HEK293 (cell line): ENCODE measurements at regions not wholly inside any gene's neighbourhood (a gene's known extent, or its start where the extent isn't known, plus 50 kb on each side); places are given as distances from the start of the nearest gene placed in this dataset.

Experiments used
- CTCF ChIA-PET: fragments of 350-600 bp; formaldehyde crosslinking; extraction: SDS; loops from one replicate; lab custom pipeline; 2021; ENCODE audit warnings: antibody characterized with exemption; lab: Yijun Ruan, JAX
- POLR2A ChIA-PET: fragments of 300-600 bp; formaldehyde crosslinking; extraction: SDS; loops from one replicate; lab custom pipeline; 2020; ENCODE audit warnings: antibody characterized with exemption, inconsistent platforms; lab: Yijun Ruan, JAX
- H3K27ac ChIP-seq: fragments of 200-500 bp; sonication (Bioruptor generic); 2 replicates; pipeline ENCODE4 v1.5.1; 2014; ENCODE audit warnings: low read depth, low read length, control low read depth, inconsistent platforms; ENCODE audit errors: extremely low read depth
- H3K36me3 ChIP-seq, 2 experiments: fragments of 200-500 bp in 1 of 2; sonication (Bioruptor generic) in 1 of 2; 1 replicate in 1 of 2; 2 replicates in 1 of 2; pipeline ENCODE4 v1.5.1; 2014 to 2017; ENCODE audit warnings: inconsistent platforms in 2 of 2, low read length in 2 of 2; ENCODE audit not compliant: control insufficient read depth in 2 of 2, insufficient read depth in 1 of 2
- H3K4me1 ChIP-seq: fragments of 200-500 bp; sonication (Bioruptor generic); 2 replicates; pipeline ENCODE4 v1.5.1; 2014; ENCODE audit warnings: mild to moderate bottlenecking, low read length, inconsistent platforms; ENCODE audit not compliant: control insufficient read depth, insufficient read depth
- H3K4me3 ChIP-seq: 2 replicates; pipeline ENCODE4 v1.5.1; 2011; ENCODE audit warnings: low read depth, mild to moderate bottlenecking, control low read depth, low read length, moderate library complexity
- H3K9me3 ChIP-seq: fragments of 200-500 bp; sonication (Bioruptor generic); 2 replicates; pipeline ENCODE4 v1.5.1; 2014; ENCODE audit warnings: low read depth, low read length, inconsistent platforms; ENCODE audit not compliant: control insufficient read depth, insufficient read depth
- PRDM10 ChIP-seq: fragments of 450-650 bp; formaldehyde crosslinking; IDR thresholded peaks from 2 replicates; pipeline ENCODE4 v1.5.1; 2016; ENCODE audit warnings: missing biosample characterization, missing genetic modification characterization
- PRDM4 ChIP-seq: fragments of 450-650 bp; formaldehyde crosslinking; IDR thresholded peaks from 2 replicates; pipeline ENCODE4 v1.5.1; 2017; ENCODE audit warnings: missing biosample characterization, missing genetic modification characterization
- PRDM6 ChIP-seq: fragments of 450-650 bp; formaldehyde crosslinking; IDR thresholded peaks from 2 replicates; pipeline ENCODE4 v1.5.1; 2017; ENCODE audit warnings: missing biosample characterization, missing genetic modification characterization
- SALL2 ChIP-seq: fragments of 450-650 bp; formaldehyde crosslinking; IDR thresholded peaks from 2 replicates; pipeline ENCODE4 v1.5.0; 2017; ENCODE audit warnings: missing biosample characterization, mild to moderate bottlenecking, missing genetic modification characterization, borderline replicate concordance
- ZNF155 ChIP-seq: fragments of 450-650 bp; formaldehyde crosslinking; IDR thresholded peaks from 2 replicates; pipeline ENCODE4 v1.5.1; 2016; ENCODE audit warnings: missing biosample characterization, missing genetic modification characterization
- ZNF341 ChIP-seq: fragments of 450-650 bp; formaldehyde crosslinking; IDR thresholded peaks from 2 replicates; pipeline ENCODE4; 2016; ENCODE audit warnings: low read depth, missing biosample characterization, missing genetic modification characterization
- ZNF394 ChIP-seq: fragments of 450-650 bp; formaldehyde crosslinking; IDR thresholded peaks from 2 replicates; pipeline ENCODE4 v1.5.1; 2016; ENCODE audit warnings: missing biosample characterization, missing genetic modification characterization, mild to moderate bottlenecking, moderate library complexity, borderline replicate concordance
- ZNF645 ChIP-seq: fragments of 450-650 bp; formaldehyde crosslinking; IDR thresholded peaks from 2 replicates; pipeline ENCODE4; 2016; ENCODE audit warnings: missing biosample characterization, missing genetic modification characterization
- ZNF670 ChIP-seq: fragments of 450-650 bp; formaldehyde crosslinking; IDR thresholded peaks from 2 replicates; pipeline ENCODE4 v1.5.1; 2016; ENCODE audit warnings: missing biosample characterization, missing genetic modification characterization, low read depth

- ChIA-PET POLR2A (interaction anchor here (0.7 kb wide), 1 partner anchor 9 kb away, joined by 3 read pairs; no protein-coding TSS in a partner anchor), CTCF (interaction anchor here (0.6 kb wide), 1 partner anchor 1810 kb away, joined by 3 read pairs; no protein-coding TSS in a partner anchor)
Observed at GRCh38 chr9:109689701-109690100, 90.3 kb upstream of the PALM2AKAP2 start.

More at GRCh38 chr9:109689701-109690100, 90.3 kb upstream of the PALM2AKAP2 start:
- no peak overlapping the region for H3K4me3 ChIP-seq
- H3K4me1 ChIP-seq, result no peaks in the 10 kb centered on the region
- TF ChIP-seq ZNF645, result no peak
- TF ChIP-seq PRDM4, result no peak
- peak; percentile 71; the same call in 1 of the 2 replicates for TF ChIP-seq ZNF341
- TF ChIP-seq ZNF394 (tag by site-specific recombination), result no peak
- TF ChIP-seq PRDM6 (tag by site-specific recombination), result no peak
- TF ChIP-seq ZNF670 (tag by site-specific recombination), result no peak
- no peak for TF ChIP-seq SALL2 (tag by site-specific recombination)
- TF ChIP-seq ZNF155 (tag by site-specific recombination), result no peak
- TF ChIP-seq PRDM10 (tag by site-specific recombination), result peak; percentile 86
- H3K36me3 ChIP-seq, result no peaks in the 10 kb centered on the region
- H3K9me3 ChIP-seq, result no peaks in the 10 kb centered on the region
- no peak overlapping the region for H3K27ac ChIP-seq
